Prostate gland (tissue), 2 donors: ENCODE measurements at regions not wholly inside any gene's neighbourhood (a gene's known extent, or its start where the extent isn't known, plus 50 kb on each side); places are given as distances from the start of the nearest gene placed in this dataset.
"Not testable (repeated sequence)": the region's sequence is repeated elsewhere in the genome, so short reads cannot be mapped to it uniquely, and the experiment has no call there.

Experiments
- POLR2A ChIP-seq: fragments of 450-650 bp; IDR thresholded peaks from one replicate; pipeline ENCODE4 v1.6.1; 2016; ENCODE audit warnings: antibody characterized with exemption, mild to moderate bottlenecking
- TF ChIP-seq, protein P1 (sequence below), 4 experiments: fragments of 200-600 bp in 2 of 4; fragments of 450-650 bp in 2 of 4; sonication (generic) in 2 of 4; IDR thresholded peaks; 1 replicate in 3 of 4; 2 replicates in 1 of 4; pipeline ENCODE4 v1.5.1; 2016 to 2019; ENCODE audit warnings: antibody characterized with exemption in 4 of 4, mild to moderate bottlenecking in 2 of 4, moderate library complexity in 2 of 4

DNA sequence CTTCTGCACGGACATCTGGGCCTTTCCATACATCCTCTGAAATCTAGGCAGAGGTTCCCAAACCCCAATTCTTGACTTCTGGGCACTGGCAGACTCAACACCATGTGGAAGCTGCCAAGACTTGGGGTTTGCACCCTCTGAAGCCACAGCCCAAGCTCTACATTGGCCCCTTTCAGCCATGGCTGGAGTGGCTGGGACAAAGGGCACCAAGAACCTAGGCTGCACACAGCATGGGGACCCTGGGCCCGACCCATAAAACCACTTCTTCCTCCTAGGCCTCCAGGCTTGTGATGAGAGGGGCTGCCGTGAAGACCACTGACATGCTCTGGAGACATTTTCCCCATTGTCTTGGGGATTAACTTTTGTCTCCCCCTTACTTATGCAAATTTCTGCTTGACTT lies 158.0 kb downstream of the GNAI1 start:
- TF ChIP-seq, protein P1, sequence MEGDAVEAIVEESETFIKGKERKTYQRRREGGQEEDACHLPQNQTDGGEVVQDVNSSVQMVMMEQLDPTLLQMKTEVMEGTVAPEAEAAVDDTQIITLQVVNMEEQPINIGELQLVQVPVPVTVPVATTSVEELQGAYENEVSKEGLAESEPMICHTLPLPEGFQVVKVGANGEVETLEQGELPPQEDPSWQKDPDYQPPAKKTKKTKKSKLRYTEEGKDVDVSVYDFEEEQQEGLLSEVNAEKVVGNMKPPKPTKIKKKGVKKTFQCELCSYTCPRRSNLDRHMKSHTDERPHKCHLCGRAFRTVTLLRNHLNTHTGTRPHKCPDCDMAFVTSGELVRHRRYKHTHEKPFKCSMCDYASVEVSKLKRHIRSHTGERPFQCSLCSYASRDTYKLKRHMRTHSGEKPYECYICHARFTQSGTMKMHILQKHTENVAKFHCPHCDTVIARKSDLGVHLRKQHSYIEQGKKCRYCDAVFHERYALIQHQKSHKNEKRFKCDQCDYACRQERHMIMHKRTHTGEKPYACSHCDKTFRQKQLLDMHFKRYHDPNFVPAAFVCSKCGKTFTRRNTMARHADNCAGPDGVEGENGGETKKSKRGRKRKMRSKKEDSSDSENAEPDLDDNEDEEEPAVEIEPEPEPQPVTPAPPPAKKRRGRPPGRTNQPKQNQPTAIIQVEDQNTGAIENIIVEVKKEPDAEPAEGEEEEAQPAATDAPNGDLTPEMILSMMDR (IDR thresholded peaks at IDR 0.05): not testable (repeated sequence)
- not testable (repeated sequence) for TF ChIP-seq POLR2A
